Astrocyte of the spinal cord (primary cell): ENCODE measurements at regions not wholly inside any gene's neighbourhood (a gene's known extent, or its start where the extent isn't known, plus 50 kb on each side); places are given as distances from the start of the nearest gene placed in this dataset.

ENCODE experiments used
- DNase-seq: peaks from one replicate; pipeline ENCODE4 v3.0.0; 2011; ENCODE audit warnings: low read depth, low spot score
- H3K4me3 ChIP-seq: 2 replicates; pipeline ENCODE4 v1.5.1; 2011; ENCODE audit warnings: low read depth, mild to moderate bottlenecking, low read length, moderate library complexity
- in situ Hi-C: cut with HindIII; loops from 2 replicates; pipeline ENCODE4 v1.10.0; 2017; ENCODE audit warnings: low sequenced_read_pairs
- TF ChIP-seq, protein P1 (sequence below): IDR thresholded peaks from 2 replicates; pipeline ENCODE4 v1.5.1; 2012; ENCODE audit warnings: low read depth, mild to moderate bottlenecking, low read length, inconsistent platforms

DNA sequence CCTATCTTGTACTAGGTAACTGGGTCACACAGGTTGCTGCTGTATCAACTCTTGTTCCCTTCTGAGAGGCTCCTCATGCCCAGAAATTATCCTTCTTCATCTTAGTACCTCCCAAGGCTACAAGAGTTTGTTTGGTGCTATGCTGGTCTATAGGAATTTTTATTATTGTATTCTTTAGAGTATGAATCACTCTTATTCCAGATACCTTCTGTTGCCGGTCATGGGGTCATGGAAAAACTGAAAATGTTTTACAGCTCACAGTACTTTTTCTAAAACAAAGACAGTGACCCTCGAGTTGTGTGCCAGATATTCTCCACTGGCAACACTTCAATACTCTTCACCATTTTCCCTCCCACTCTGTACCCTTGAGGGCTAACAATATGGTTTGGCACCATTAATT is 1598.0 kb upstream of the TMEM132C start:
- TF ChIP-seq, protein P1, sequence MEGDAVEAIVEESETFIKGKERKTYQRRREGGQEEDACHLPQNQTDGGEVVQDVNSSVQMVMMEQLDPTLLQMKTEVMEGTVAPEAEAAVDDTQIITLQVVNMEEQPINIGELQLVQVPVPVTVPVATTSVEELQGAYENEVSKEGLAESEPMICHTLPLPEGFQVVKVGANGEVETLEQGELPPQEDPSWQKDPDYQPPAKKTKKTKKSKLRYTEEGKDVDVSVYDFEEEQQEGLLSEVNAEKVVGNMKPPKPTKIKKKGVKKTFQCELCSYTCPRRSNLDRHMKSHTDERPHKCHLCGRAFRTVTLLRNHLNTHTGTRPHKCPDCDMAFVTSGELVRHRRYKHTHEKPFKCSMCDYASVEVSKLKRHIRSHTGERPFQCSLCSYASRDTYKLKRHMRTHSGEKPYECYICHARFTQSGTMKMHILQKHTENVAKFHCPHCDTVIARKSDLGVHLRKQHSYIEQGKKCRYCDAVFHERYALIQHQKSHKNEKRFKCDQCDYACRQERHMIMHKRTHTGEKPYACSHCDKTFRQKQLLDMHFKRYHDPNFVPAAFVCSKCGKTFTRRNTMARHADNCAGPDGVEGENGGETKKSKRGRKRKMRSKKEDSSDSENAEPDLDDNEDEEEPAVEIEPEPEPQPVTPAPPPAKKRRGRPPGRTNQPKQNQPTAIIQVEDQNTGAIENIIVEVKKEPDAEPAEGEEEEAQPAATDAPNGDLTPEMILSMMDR = no peak
- in situ Hi-C loops = no loop called here
- no peak overlapping the region for H3K4me3 ChIP-seq
- peak; percentile 90 for DNase-seq

DNA sequence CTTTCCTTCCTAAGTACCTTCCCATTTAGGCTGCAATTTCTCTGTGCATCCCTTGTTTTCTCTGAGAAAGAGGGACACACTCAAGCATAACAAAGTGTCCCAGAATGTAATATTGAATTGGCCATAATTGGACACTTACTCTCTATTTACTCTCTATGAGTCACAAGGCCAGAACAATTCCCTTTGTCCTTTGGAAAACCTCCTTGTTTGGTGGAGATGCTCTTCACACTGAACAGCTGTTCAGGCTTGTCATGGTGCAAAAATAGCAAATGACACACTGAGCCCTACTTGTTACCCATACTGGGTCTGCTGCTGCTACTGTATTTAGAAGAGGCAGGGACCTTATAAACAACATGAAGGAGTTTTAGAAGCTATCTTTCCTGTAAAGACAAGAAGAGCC is 1590.5 kb upstream of the TMEM132C start:
- peak; percentile 34 for DNase-seq

DNA sequence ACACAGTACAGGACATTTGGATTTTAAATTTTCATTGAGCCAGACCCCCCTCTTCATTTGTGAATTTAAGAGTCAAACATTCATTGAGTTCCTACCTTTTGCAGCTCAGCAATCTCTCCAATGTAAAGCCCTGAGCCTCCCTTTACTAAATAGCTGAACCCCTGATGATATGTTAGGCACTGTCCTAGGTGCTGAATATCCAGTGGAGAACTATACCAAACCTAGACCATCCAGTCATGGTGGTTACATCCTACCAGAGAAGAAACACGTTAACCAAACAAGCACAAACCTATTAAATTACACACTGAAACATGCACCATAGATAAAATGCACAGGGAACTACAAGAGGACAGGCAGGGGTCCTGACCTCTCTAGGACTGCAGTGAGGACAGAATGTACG is 1585.3 kb upstream of the TMEM132C start:
- in situ Hi-C loops = no loop called here
- TF ChIP-seq, protein P1 = no peak
- peak; percentile 35 for DNase-seq
- H3K4me3 ChIP-seq = no peak overlapping the region

More for the DNA sequence above, 1590.5 kb upstream of the TMEM132C start:
- in situ Hi-C loops = no loop called here
- no peak overlapping the region for H3K4me3 ChIP-seq
- TF ChIP-seq, protein P1 = no peak

DNA sequence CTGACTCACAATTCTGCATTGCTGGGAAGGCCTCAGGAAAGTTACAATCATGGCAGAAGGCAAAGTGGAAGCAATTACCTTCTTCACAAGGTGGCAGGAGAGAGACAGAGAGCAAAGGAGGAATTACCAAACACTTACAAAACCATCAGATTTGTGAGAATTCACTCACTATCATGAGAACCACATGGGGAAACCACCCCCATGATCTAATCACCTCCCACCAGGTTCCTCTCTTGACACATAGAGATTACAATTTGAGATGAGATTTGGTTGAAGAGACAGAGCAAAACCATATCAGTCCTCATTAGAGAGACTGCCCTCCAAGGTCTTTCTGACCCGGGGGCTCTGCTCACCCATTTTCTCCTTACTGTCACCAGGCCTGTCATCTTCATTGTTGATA is 1582.3 kb upstream of the TMEM132C start:
- no peak overlapping the region for H3K4me3 ChIP-seq
- in situ Hi-C loops = no loop called here
- TF ChIP-seq, protein P1 = no peak

DNA sequence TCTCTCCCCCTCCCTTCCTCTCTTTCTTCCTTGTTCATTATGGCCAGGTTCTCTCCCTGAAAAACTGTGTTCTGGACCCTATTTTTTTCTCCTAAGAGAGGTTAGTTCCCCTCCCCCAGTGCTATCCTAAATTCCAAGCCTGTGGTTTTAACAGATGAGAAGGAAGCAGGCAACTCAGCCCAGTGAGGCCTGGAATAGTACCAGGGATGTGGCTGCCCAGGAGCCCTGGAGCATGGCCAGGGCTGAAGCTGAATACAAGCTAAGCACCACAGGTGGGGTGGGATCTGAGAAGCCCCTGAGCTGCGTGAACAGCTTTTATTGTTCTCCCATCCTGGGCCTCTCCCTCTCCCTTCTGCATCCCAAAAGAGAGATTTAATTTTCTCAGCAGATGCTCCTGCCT is 1581.3 kb upstream of the TMEM132C start:
- in situ Hi-C loops = no loop called here
- TF ChIP-seq, protein P1 = no peak
- no peak overlapping the region for H3K4me3 ChIP-seq
- DNase-seq = peak; percentile 50

More for the DNA sequence above, 1582.3 kb upstream of the TMEM132C start:
- DNase-seq = no peak

DNA sequence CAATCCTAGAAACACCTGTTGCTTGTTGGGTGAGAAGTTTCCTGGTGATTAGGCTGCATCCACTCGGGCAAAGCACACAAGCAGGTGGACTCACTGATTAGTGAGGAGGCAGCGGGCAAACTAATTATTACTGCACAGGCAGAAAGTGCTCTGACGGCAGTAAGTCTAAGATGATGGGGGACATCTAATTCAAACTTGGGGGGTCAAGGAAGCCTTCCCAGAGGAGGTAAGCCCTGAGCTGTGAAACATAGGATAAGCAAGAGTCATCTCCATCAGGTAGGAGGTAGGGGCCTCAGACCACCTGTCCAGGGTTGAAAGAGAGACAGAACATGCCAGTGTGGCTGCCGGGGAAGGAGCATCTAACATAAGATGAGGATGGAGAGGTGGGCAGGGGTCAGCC is 1578.4 kb upstream of the TMEM132C start:
- no peak for DNase-seq
- H3K4me3 ChIP-seq = no peak overlapping the region
- in situ Hi-C loops = no loop called here
- TF ChIP-seq, protein P1 = no peak

DNA sequence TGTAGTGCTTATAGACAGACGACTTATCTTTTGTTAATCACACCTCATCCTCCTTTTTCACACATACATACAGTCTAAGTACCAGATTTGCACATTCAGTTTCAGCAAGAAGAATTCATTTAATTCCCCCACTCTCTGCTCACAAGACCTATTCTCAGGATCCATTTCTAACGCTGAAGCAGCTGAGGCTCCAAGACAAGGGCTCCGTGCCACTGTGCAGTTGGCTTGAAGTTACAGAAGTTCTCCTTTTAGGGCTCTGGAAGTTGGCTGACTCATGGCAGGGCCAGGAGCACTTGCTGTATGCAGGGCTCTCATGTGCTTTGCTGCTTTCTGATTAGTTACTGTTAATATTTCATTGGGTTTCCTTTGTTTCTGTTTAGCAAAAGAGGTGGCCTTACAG is 1566.9 kb upstream of the TMEM132C start:
- peak; percentile 22 for DNase-seq
- in situ Hi-C loops = no loop called here
- H3K4me3 ChIP-seq = no peak overlapping the region
- TF ChIP-seq, protein P1 = no peak
